22Rv1 (cell line): ENCODE measurements at regions not wholly inside any gene's neighbourhood (a gene's known extent, or its start where the extent isn't known, plus 50 kb on each side); places are given as distances from the start of the nearest gene placed in this dataset.
"Not testable (repeated sequence)": the region's sequence is repeated elsewhere in the genome, so short reads cannot be mapped to it uniquely, and the experiment has no call there.

Source experiments
- ZFX ChIP-seq: fragments of 450-650 bp; IDR thresholded peaks from 2 replicates; pipeline ENCODE4 v1.6.1; 2017; ENCODE audit warnings: antibody characterized with exemption, borderline replicate concordance
- TF ChIP-seq, protein P1 (sequence below): fragments of 450-650 bp; IDR thresholded peaks from 2 replicates; pipeline ENCODE4 v1.5.1; 2017; ENCODE audit warnings: mild to moderate bottlenecking

DNA sequence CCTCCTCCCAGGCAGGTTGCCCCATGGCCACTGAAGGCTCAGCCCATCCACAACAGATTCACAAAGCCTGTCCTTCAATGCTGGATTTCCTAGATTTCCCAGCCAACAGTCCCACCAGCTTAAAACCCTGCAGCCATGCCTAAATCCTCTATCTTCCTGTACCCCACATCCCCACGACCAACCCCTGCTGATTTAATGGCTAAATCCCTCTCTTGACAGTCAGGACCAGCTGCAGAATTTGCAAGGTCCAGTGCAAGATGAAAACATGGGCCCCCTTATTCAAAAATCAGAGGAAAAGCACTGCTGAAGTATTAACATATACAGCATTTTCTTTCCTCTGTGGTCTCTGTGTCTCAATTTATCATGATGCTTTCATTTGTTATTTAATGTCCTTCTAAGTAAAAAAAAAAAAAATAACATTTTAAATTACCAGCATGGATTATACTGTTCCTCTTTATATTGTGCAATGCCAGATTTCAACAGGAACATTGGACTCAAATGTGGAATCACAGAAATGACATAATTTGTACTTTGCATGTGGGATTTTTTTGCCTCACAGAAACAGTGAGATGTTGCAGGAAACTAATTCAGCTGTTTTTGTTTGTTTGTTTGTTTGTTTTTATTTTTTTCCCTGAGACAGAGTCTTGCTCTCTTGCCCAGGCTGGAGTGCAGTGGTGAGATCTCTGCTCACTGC is 63.0 kb upstream of the DRD5 start:
- TF ChIP-seq, protein P1, sequence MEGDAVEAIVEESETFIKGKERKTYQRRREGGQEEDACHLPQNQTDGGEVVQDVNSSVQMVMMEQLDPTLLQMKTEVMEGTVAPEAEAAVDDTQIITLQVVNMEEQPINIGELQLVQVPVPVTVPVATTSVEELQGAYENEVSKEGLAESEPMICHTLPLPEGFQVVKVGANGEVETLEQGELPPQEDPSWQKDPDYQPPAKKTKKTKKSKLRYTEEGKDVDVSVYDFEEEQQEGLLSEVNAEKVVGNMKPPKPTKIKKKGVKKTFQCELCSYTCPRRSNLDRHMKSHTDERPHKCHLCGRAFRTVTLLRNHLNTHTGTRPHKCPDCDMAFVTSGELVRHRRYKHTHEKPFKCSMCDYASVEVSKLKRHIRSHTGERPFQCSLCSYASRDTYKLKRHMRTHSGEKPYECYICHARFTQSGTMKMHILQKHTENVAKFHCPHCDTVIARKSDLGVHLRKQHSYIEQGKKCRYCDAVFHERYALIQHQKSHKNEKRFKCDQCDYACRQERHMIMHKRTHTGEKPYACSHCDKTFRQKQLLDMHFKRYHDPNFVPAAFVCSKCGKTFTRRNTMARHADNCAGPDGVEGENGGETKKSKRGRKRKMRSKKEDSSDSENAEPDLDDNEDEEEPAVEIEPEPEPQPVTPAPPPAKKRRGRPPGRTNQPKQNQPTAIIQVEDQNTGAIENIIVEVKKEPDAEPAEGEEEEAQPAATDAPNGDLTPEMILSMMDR = not testable (repeated sequence)
- TF ChIP-seq ZFX = not testable (repeated sequence)
